GM12872 (cell line): ENCODE measurements at regions not wholly inside any gene's neighbourhood (a gene's known extent, or its start where the extent isn't known, plus 50 kb on each side); places are given as distances from the start of the nearest gene placed in this dataset.

Experiments used
- TF ChIP-seq, protein P1 (sequence below): IDR thresholded peaks from 3 replicates; pipeline ENCODE4 v1.5.1; 2011; ENCODE audit warnings: low read depth, mild to moderate bottlenecking, low read length, moderate library complexity; ENCODE audit not compliant: insufficient read depth

GRCh38 chr3:31014317-31015040, 120.0 kb upstream of the GADL1 start:
- TF ChIP-seq, protein P1, sequence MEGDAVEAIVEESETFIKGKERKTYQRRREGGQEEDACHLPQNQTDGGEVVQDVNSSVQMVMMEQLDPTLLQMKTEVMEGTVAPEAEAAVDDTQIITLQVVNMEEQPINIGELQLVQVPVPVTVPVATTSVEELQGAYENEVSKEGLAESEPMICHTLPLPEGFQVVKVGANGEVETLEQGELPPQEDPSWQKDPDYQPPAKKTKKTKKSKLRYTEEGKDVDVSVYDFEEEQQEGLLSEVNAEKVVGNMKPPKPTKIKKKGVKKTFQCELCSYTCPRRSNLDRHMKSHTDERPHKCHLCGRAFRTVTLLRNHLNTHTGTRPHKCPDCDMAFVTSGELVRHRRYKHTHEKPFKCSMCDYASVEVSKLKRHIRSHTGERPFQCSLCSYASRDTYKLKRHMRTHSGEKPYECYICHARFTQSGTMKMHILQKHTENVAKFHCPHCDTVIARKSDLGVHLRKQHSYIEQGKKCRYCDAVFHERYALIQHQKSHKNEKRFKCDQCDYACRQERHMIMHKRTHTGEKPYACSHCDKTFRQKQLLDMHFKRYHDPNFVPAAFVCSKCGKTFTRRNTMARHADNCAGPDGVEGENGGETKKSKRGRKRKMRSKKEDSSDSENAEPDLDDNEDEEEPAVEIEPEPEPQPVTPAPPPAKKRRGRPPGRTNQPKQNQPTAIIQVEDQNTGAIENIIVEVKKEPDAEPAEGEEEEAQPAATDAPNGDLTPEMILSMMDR: no peak

DNA sequence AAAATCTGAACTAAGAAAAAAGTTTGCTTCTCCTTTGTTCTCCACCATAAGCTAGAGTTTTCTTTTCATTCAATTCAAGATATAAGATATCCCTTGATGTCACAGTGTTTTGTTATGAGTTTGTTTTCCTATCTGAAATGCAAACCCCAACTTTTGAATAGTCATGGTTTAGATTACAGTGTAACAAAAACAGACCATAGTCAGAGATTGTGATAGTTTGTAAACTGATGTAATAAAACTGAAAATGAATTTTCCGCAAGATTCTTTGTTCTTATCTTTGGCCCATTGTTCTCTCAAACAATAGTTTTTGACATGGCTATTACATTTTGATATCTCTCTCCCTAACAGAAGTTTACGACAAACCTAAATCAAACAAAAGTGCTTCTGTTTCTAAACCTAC, 121.7 kb upstream of the GADL1 start:
- TF ChIP-seq, protein P1: no peak

GRCh38 chr3:31022716-31023115, 128.3 kb upstream of the GADL1 start:
- TF ChIP-seq, protein P1: no peak

GRCh38 chr3:31025541-31025940, 131.1 kb upstream of the GADL1 start:
- TF ChIP-seq, protein P1: no peak

- TF ChIP-seq, protein P1: no peak
Observed at GRCh38 chr3:31027191-31027761, 132.8 kb upstream of the GADL1 start.

DNA sequence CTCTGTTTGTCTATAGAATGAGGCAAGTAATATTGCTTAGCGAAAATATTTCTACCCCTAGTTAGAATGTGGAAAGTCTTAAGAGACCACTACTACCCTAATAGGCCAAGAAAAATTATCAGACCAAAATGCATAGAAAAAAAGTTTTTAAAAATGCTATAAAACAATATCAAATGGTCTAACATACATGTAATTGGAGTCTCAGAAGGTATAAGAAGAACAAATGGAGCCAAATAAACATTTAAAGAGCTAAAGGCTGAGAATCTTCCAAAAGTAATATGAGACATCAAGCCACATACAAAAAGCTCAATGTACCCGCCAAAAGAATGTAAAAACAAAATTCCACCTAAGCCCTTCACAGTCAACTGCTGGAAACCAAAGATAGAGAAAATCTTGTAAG, 133.5 kb upstream of the GADL1 start:
- TF ChIP-seq, protein P1: no peak

- TF ChIP-seq, protein P1: no peak
Observed at GRCh38 chr3:31028766-31029165, 134.3 kb upstream of the GADL1 start.
